HG02943 (cell line): ENCODE measurements at regions not wholly inside any gene's neighbourhood (a gene's known extent, or its start where the extent isn't known, plus 50 kb on each side); places are given as distances from the start of the nearest gene placed in this dataset.
"Not testable (repeated sequence)": the region's sequence is repeated elsewhere in the genome, so short reads cannot be mapped to it uniquely, and the experiment has no call there.

Source experiments
- ATAC-seq: cut with Tn5 transposase; IDR thresholded peaks from one replicate; pipeline ENCODE4 v1.9.1; 2021; ENCODE audit warnings: mild to moderate bottlenecking, low read depth, moderate library complexity; ENCODE audit not compliant: unreplicated experiment

DNA sequence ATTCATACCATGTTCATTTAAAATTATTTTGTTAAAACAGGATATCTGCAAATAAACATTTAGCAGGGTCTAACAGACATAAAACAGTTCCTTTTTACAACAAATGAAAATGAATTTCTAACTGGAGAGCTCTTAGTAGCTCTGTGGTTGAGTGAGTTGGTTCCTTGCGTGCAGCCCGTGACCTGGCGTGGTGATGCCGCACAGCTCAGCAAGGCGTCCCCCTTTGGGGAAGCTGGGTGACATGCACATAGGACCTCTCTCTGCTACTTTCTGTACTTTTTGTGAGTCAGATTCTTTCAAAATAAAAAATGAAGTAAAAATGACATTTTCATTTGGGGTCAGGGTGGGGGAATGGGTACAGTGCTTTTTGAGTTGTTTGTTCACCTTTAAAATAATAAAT is 75.9 kb downstream of the NPIPB11 start:
- not testable (repeated sequence) for ATAC-seq

GRCh38 chr16:29328528-29328927 is 78.0 kb downstream of the NPIPB11 start:
- not testable (repeated sequence) for ATAC-seq

- not testable (repeated sequence) for ATAC-seq
These were observed 78.7 kb downstream of the NPIPB11 start for GRCh38 chr16:29327631-29328408.

DNA sequence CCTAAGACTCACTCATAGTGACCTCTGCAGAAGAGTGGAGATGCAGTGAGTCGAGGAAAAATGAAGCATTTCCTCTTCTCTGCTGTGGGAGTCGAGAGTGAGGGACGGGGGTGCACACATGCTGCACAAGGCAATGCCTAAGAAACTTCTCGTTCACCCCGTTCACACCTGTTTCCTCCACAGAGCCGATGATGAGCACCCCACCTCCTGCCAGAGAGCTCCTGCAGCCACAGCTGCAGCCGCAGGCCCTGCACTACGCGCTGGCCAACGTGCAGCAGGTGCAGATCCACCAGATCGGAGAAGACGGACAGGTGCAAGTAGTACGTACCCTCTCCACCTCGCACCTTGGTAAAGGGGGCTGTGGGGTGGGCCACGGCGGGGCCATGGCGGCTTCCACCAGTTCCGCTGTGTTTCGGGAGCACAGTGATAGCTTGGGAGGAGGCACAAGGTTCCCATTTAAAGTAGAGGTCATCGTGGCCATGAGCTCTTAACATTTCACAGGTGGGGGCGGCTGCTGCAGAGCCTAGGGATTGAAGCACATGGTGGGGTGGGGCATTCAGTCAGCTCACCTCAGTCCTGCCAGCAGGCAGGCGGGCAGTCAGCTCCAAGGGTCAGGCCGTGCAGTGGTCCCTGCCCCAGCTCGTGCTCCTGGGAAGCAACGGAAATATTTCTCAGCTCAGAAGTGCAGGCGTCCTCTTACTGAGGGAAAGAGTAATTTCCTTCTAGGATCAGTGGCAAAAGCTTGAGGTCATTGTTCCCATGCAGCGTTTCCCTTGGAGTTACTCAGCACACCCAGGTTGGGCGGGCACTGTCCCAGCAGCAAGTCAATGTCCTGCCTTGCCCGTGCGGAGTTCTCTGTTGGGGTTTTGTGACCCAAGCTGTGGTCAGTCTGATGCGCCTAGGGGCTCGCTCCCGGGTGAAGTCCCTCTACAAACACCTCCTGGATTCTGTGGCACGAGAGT is 80.1 kb downstream of the NPIPB11 start:
- not testable (repeated sequence) for ATAC-seq

GRCh38 chr16:29323725-29324124 is 82.8 kb downstream of the NPIPB11 start:
- ATAC-seq, result not testable (repeated sequence)

GRCh38 chr16:29321585-29321984 is 84.9 kb downstream of the NPIPB11 start:
- no peak for ATAC-seq

- no peak for ATAC-seq
These were observed 85.5 kb downstream of the NPIPB11 start for GRCh38 chr16:29321000-29321393.

GRCh38 chr16:29320274-29320999 is 86.1 kb downstream of the NPIPB11 start:
- no peak for ATAC-seq

DNA sequence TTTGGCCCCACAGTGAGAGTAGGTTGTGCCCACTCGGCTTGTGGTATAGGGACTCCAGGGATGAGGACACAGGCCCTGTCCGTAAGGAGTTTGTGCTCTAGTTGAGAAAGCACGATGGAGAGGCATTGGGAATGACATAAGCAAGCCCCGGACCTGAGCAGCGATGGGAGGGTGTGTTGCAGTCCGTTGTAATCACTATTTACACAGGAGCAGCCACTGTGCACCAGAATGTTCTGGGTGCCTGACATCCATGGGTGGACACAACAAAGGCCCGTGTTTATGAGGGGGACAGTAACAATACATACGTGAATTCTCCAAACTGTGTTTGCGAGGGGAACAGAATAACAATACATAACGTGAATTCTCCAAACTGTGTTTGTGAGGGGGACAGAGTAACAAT is 86.8 kb downstream of the NPIPB11 start:
- ATAC-seq, result no peak

DNA sequence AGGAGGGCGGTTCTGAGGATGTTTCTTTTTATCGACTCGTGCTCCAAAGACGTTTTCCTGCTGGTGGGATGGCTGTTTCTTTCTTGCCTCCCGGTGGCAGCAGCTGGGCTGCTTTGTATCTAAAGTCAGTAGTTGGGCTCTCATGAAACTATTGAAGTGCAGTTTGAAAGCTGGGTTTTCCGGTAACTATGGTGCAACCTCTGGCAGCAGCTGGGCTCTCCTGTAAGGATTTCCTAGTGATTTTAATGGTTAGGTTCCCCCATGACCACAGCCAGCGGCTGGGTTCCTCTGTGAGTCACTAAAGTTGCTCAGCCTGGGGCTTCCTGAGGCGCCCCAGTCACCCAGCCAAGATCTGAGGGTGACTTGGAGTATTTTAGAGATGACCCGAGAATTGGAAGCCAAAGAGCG is 87.9 kb downstream of the NPIPB11 start:
- not testable (repeated sequence) for ATAC-seq

- no peak for ATAC-seq
These were observed 88.5 kb downstream of the NPIPB11 start for GRCh38 chr16:29318037-29318436.

- no peak for ATAC-seq
These were observed 89.2 kb downstream of the NPIPB11 start for GRCh38 chr16:29317269-29317668.

DNA sequence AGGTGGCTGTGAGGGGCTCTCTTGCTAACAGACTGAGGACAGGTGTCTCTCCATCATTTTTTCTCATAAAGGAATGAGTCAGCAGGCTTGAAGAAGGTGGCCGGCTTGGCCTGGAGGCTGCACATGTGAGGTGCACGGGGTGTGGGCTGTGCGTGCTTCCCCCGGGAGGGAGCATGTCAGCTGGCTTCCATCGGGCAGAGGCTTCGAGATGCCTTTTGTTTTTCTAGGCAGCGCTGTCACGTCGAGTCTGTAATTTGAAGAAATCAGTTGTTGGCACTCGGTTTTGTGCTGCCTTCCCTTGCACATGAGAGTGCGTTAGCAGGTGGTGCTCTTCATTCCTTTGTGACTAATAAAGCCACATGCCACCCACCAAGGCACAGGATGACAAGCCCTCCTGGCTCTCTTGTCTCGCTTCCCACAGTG is 89.7 kb downstream of the NPIPB11 start:
- no peak for ATAC-seq

- ATAC-seq, result no peak
These were observed 90.5 kb downstream of the NPIPB11 start for GRCh38 chr16:29315916-29316517.

GRCh38 chr16:29315046-29315445 is 91.5 kb downstream of the NPIPB11 start:
- no peak for ATAC-seq

GRCh38 chr16:29314292-29314934 is 92.1 kb downstream of the NPIPB11 start:
- ATAC-seq, result no peak

GRCh38 chr16:29313559-29314048 is 92.9 kb downstream of the NPIPB11 start:
- ATAC-seq, result no peak

DNA sequence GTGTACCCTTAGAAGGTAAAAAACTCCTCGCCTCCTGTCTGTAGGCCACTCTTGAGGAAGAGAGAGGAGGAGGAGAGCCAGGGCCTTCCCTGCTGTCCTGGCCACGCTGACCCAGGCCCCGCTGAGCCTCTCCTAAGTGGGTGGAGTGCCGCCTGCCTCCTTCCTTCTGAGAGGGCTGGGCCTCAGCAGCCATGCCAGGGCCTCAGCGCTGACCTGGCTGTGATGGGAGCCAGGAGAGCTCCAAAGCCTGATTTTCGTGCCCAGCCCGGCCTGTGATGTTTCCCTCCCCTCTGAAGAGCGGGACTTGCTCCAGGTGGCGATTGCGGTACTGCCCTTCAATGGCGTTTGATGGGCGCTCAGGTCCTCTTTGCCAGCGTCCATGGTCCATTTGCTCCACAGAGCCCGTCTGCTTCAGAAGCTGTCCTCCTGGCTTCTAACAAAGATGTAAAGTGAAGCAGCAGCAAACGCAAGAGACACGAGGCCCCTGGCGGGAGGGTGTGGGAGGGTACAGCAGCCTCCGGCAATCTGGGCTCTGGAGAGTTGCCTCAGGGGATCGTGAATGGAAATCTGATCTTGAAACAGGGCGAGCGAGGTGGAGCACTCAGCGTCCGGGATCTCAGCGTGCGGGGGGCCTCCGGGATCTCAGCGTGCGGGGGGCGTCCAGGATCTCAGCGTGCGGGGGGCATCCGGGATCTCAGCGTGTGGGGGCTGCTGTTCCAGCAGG is 93.5 kb downstream of the NPIPB11 start:
- ATAC-seq, result no peak

GRCh38 chr16:29312345-29312675 is 94.2 kb downstream of the NPIPB11 start:
- ATAC-seq, result not testable (repeated sequence)
